Activated naive CD4-positive, alpha-beta T cell treated with anti-CD3 and anti-CD28 coated beads, Interleukin-2, amount 10 ng/mL, durations not matched to agents 7 days and 5 days (primary cell): ENCODE measurements at regions not wholly inside any gene's neighbourhood (a gene's known extent, or its start where the extent isn't known, plus 50 kb on each side); places are given as distances from the start of the nearest gene placed in this dataset.
"Not testable (repeated sequence)": the region's sequence is repeated elsewhere in the genome, so short reads cannot be mapped to it uniquely, and the experiment has no call there.

ENCODE experiments used
- CTCF ChIA-PET: fragments of 350-600 bp; sonication (Branson Sonifier 250); formaldehyde crosslinking; loops from one replicate; lab custom pipeline; 2021; ENCODE audit warnings: antibody characterized with exemption; lab: Charles Lee
- DNase-seq: peaks from one replicate; pipeline ENCODE4 v3.0.0-alpha.2; 2020
- H3K27ac Mint-ChIP-seq: one replicate; pipeline ENCODE4 v1.8.0; 2021; ENCODE audit warnings: mild to moderate bottlenecking, moderate library complexity, mixed read lengths
- H3K27me3 Mint-ChIP-seq: one replicate; pipeline ENCODE4 v1.8.0; 2021; ENCODE audit warnings: mild to moderate bottlenecking, mixed read lengths
- H3K36me3 Mint-ChIP-seq: one replicate; pipeline ENCODE4 v1.8.0; 2021; ENCODE audit warnings: mixed read lengths
- H3K4me1 Mint-ChIP-seq: one replicate; pipeline ENCODE4 v1.8.0; 2021; ENCODE audit warnings: mixed read lengths
- H3K4me3 Mint-ChIP-seq: one replicate; pipeline ENCODE4 v1.8.0; 2021; ENCODE audit warnings: mild to moderate bottlenecking, moderate library complexity, mixed read lengths
- H3K9me3 Mint-ChIP-seq: one replicate; pipeline ENCODE4 v1.8.0; 2021; ENCODE audit warnings: mixed read lengths

GRCh38 chr19:34066007-34066643 is 106.2 kb upstream of the LSM14A start:
- H3K36me3 Mint-ChIP-seq, result no peaks in the 10 kb centered on the region
- no peaks in the 10 kb centered on the region for H3K9me3 Mint-ChIP-seq
- no peak overlapping the region for H3K4me3 Mint-ChIP-seq

GRCh38 chr19:34067861-34068271 is 104.4 kb upstream of the LSM14A start:
- Mint-ChIP-seq H3K36me3 (no peaks in the 10 kb centered on the region), H3K9me3 (no peaks in the 10 kb centered on the region), H3K4me3 (no peak overlapping the region), H3K27ac (no peak overlapping the region), H3K27me3 (peaks cover 11% of the 10 kb centered on the region), H3K4me1 (no peaks in the 10 kb centered on the region)
- CTCF ChIA-PET, result no interaction called here
- no peak for DNase-seq

More at GRCh38 chr19:34066007-34066643, 106.2 kb upstream of the LSM14A start:
- no peak overlapping the region for H3K27ac Mint-ChIP-seq
- DNase-seq, result no peak
- CTCF ChIA-PET, result no interaction called here
- peaks cover 11% of the 10 kb centered on the region for H3K27me3 Mint-ChIP-seq
- no peaks in the 10 kb centered on the region for H3K4me1 Mint-ChIP-seq

GRCh38 chr19:34075661-34076091 is 96.6 kb upstream of the LSM14A start:
- Mint-ChIP-seq H3K4me3 (no peak overlapping the region), H3K4me1 (no peaks in the 10 kb centered on the region), H3K27me3 (peaks cover 11% of the 10 kb centered on the region), H3K27ac (no peak overlapping the region), H3K9me3 (no peaks in the 10 kb centered on the region), H3K36me3 (no peaks in the 10 kb centered on the region)
- DNase-seq, result no peak
- CTCF ChIA-PET, result no interaction called here

- CTCF ChIA-PET, result interaction anchor here (2.3 kb wide), 1 partner anchor 14 kb away, joined by 9 read pairs; no protein-coding TSS in a partner anchor
- no peaks in the 10 kb centered on the region for H3K9me3 Mint-ChIP-seq
- peaks cover 23% of the 10 kb centered on the region for H3K27me3 Mint-ChIP-seq
- no peaks in the 10 kb centered on the region for H3K36me3 Mint-ChIP-seq
- no peak overlapping the region for H3K4me3 Mint-ChIP-seq
- H3K27ac Mint-ChIP-seq, result no peak overlapping the region
- DNase-seq, result no peak
- H3K4me1 Mint-ChIP-seq, result no peaks in the 10 kb centered on the region
Observed at GRCh38 chr19:34082289-34083077, 89.8 kb upstream of the LSM14A start.

- H3K9me3 Mint-ChIP-seq, result no peaks in the 10 kb centered on the region
- CTCF ChIA-PET, result interaction anchor here (0.8 kb wide), 1 partner anchor 12 kb away, joined by 5 read pairs; no protein-coding TSS in a partner anchor
- no peaks in the 10 kb centered on the region for H3K36me3 Mint-ChIP-seq
- H3K4me3 Mint-ChIP-seq, result no peak overlapping the region
- no peak for DNase-seq
- no peak overlapping the region for H3K27ac Mint-ChIP-seq
- H3K27me3 Mint-ChIP-seq, result peaks cover 23% of the 10 kb centered on the region
- H3K4me1 Mint-ChIP-seq, result no peaks in the 10 kb centered on the region
Observed at GRCh38 chr19:34084396-34085145, 87.7 kb upstream of the LSM14A start.

- DNase-seq, result no peak
- no peaks in the 10 kb centered on the region for H3K9me3 Mint-ChIP-seq
- H3K27me3 Mint-ChIP-seq, result peaks cover 23% of the 10 kb centered on the region
- H3K4me1 Mint-ChIP-seq, result no peaks in the 10 kb centered on the region
- H3K4me3 Mint-ChIP-seq, result no peak overlapping the region
- no peaks in the 10 kb centered on the region for H3K36me3 Mint-ChIP-seq
- CTCF ChIA-PET, result interaction anchor here (0.8 kb wide), 1 partner anchor 11 kb away, joined by 5 read pairs; no protein-coding TSS in a partner anchor
- H3K27ac Mint-ChIP-seq, result no peak overlapping the region
Observed at GRCh38 chr19:34085336-34085735, 87.0 kb upstream of the LSM14A start.

- Mint-ChIP-seq H3K36me3 (no peaks in the 10 kb centered on the region), H3K4me3 (no peak overlapping the region), H3K4me1 (no peaks in the 10 kb centered on the region), H3K27me3 (peaks cover 15% of the 10 kb centered on the region), H3K27ac (no peak overlapping the region), H3K9me3 (no peaks in the 10 kb centered on the region)
- CTCF ChIA-PET, result interaction anchor here (0.5 kb wide), 1 partner anchor 1527 kb away, joined by 3 read pairs; no protein-coding TSS in a partner anchor
- no peak for DNase-seq
Observed at GRCh38 chr19:34088292-34088691, 84.0 kb upstream of the LSM14A start.

- Mint-ChIP-seq H3K4me3 (no peak overlapping the region), H3K9me3 (no peaks in the 10 kb centered on the region), H3K4me1 (no peaks in the 10 kb centered on the region), H3K36me3 (no peaks in the 10 kb centered on the region), H3K27me3 (peaks cover 10% of the 10 kb centered on the region), H3K27ac (no peak overlapping the region)
- DNase-seq, result no peak
- CTCF ChIA-PET, result interaction anchor here (1.2 kb wide), 1 partner anchor 8 kb away, joined by 3 read pairs; no protein-coding TSS in a partner anchor
Observed at GRCh38 chr19:34089566-34089965, 82.7 kb upstream of the LSM14A start.

- CTCF ChIA-PET, result interaction anchor here (1.3 kb wide), 1 partner anchor 47 kb away, joined by 3 read pairs; no protein-coding TSS in a partner anchor
- Mint-ChIP-seq H3K4me1 (no peaks in the 10 kb centered on the region), H3K27me3 (peaks cover 12% of the 10 kb centered on the region), H3K36me3 (no peaks in the 10 kb centered on the region), H3K27ac (no peak overlapping the region), H3K4me3 (no peak overlapping the region), H3K9me3 (no peaks in the 10 kb centered on the region)
- DNase-seq, result no peak
Observed at GRCh38 chr19:34094960-34095359, 77.3 kb upstream of the LSM14A start.

GRCh38 chr19:34095411-34095810 is 76.9 kb upstream of the LSM14A start:
- not testable (repeated sequence) for H3K36me3 Mint-ChIP-seq, H3K4me1 Mint-ChIP-seq
- peaks cover 17% of the 10 kb centered on the region for H3K27me3 Mint-ChIP-seq

GRCh38 chr19:34096020-34096915 is 76.0 kb upstream of the LSM14A start:
- CTCF ChIA-PET, result interaction anchor here (0.7 to 2.4 kb wide), 22 partner anchors 9 to 898 kb away, joined by 3 to 47 read pairs (median 4); partner anchors contain the start of gene KCTD15
- H3K4me3 Mint-ChIP-seq, result no peak overlapping the region
- H3K9me3 Mint-ChIP-seq, result no peaks in the 10 kb centered on the region
- peaks cover 21% of the 10 kb centered on the region for H3K27me3 Mint-ChIP-seq
- no peak overlapping the region for H3K27ac Mint-ChIP-seq
- no peaks in the 10 kb centered on the region for H3K4me1 Mint-ChIP-seq
- H3K36me3 Mint-ChIP-seq, result no peaks in the 10 kb centered on the region
- DNase-seq, result no peak

More at GRCh38 chr19:34095411-34095810, 76.9 kb upstream of the LSM14A start:
- not testable (repeated sequence) for DNase-seq, H3K9me3 Mint-ChIP-seq, H3K4me3 Mint-ChIP-seq, H3K27ac Mint-ChIP-seq
- CTCF ChIA-PET, result interaction anchor here (0.7 to 2.4 kb wide), 9 partner anchors 12 to 317 kb away, joined by 3 to 47 read pairs (median 6); no protein-coding TSS in a partner anchor

- Mint-ChIP-seq H3K27ac (no peak overlapping the region), H3K9me3 (no peaks in the 10 kb centered on the region), H3K36me3 (no peaks in the 10 kb centered on the region), H3K27me3 (peaks cover 23% of the 10 kb centered on the region), H3K4me3 (no peak overlapping the region), H3K4me1 (no peaks in the 10 kb centered on the region)
- CTCF ChIA-PET, result interaction anchor here (0.9 kb wide), 1 partner anchor 327 kb away, joined by 3 read pairs; no protein-coding TSS in a partner anchor
- no peak for DNase-seq
Observed at GRCh38 chr19:34104096-34104495, 68.2 kb upstream of the LSM14A start.

- CTCF ChIA-PET, result interaction anchor here (0.9 kb wide), 2 partner anchors 51 to 327 kb away, joined by 3 read pairs; no protein-coding TSS in a partner anchor
- no peak for DNase-seq
- Mint-ChIP-seq H3K9me3 (no peaks in the 10 kb centered on the region), H3K27ac (no peak overlapping the region), H3K4me1 (no peaks in the 10 kb centered on the region), H3K4me3 (no peak overlapping the region), H3K27me3 (peaks cover 22% of the 10 kb centered on the region), H3K36me3 (no peaks in the 10 kb centered on the region)
Observed at GRCh38 chr19:34104557-34104956, 67.7 kb upstream of the LSM14A start.
